NCI-H146 (cell line): ENCODE measurements at regions not wholly inside any gene's neighbourhood (a gene's known extent, or its start where the extent isn't known, plus 50 kb on each side); places are given as distances from the start of the nearest gene placed in this dataset.
"Not testable (repeated sequence)": the region's sequence is repeated elsewhere in the genome, so short reads cannot be mapped to it uniquely, and the experiment has no call there.

ENCODE experiments used
- DNase-seq: peaks from one replicate; lab custom pipeline; 2025; lab: John Stamatoyannopoulos, UW

- no peak for DNase-seq
Measured at GRCh38 chr4:160492181-160492580, 1389.3 kb downstream of the RAPGEF2 start.

GRCh38 chr4:160493206-160493605 is 1390.3 kb downstream of the RAPGEF2 start:
- no peak for DNase-seq

GRCh38 chr4:160495356-160495755 is 1392.5 kb downstream of the RAPGEF2 start:
- DNase-seq, result no peak

GRCh38 chr4:160498211-160498610 is 1395.3 kb downstream of the RAPGEF2 start:
- no peak for DNase-seq

GRCh38 chr4:160505724-160506123 is 1402.8 kb downstream of the RAPGEF2 start:
- no peak for DNase-seq

GRCh38 chr4:160510928-160511327 is 1408.0 kb downstream of the RAPGEF2 start:
- DNase-seq, result no peak

- no peak for DNase-seq
Measured at GRCh38 chr4:160514126-160514525, 1411.2 kb downstream of the RAPGEF2 start.

GRCh38 chr4:160523231-160523630 is 1420.4 kb downstream of the RAPGEF2 start:
- no peak for DNase-seq

- no peak for DNase-seq
Measured at GRCh38 chr4:160537681-160538080, 1434.8 kb downstream of the RAPGEF2 start.

- DNase-seq, result no peak
Measured at GRCh38 chr4:160546201-160546600, 1443.3 kb downstream of the RAPGEF2 start.

GRCh38 chr4:160549951-160550519 is 1447.2 kb downstream of the RAPGEF2 start:
- DNase-seq, result not testable (repeated sequence)

GRCh38 chr4:160562661-160563060 is 1459.8 kb downstream of the RAPGEF2 start:
- no peak for DNase-seq

- no peak for DNase-seq
Measured at GRCh38 chr4:160563552-160564282, 1460.8 kb downstream of the RAPGEF2 start.

GRCh38 chr4:160567634-160568033 is 1464.8 kb downstream of the RAPGEF2 start:
- no peak for DNase-seq

- DNase-seq, result no peak
Measured at GRCh38 chr4:160570271-160570670, 1467.4 kb downstream of the RAPGEF2 start.

GRCh38 chr4:160574272-160574671 is 1471.4 kb downstream of the RAPGEF2 start:
- not testable (repeated sequence) for DNase-seq

GRCh38 chr4:160580581-160580980 is 1477.7 kb downstream of the RAPGEF2 start:
- DNase-seq, result no peak

GRCh38 chr4:160592258-160592657 is 1489.4 kb downstream of the RAPGEF2 start:
- DNase-seq, result no peak

- no peak for DNase-seq
Measured at GRCh38 chr4:160595646-160596045, 1492.8 kb downstream of the RAPGEF2 start.

GRCh38 chr4:160604541-160604940 is 1501.7 kb downstream of the RAPGEF2 start:
- DNase-seq, result no peak

GRCh38 chr4:160611181-160611580 is 1508.3 kb downstream of the RAPGEF2 start:
- DNase-seq, result no peak

GRCh38 chr4:160631044-160631443 is 1528.2 kb downstream of the RAPGEF2 start:
- DNase-seq, result no peak

- DNase-seq, result no peak
Measured at GRCh38 chr4:160652790-160653189, 1511.0 kb downstream of the FSTL5 start.

GRCh38 chr4:160675550-160675949 is 1488.2 kb downstream of the FSTL5 start:
- no peak for DNase-seq
